OCI-LY1 (cell line): ENCODE measurements at regions not wholly inside any gene's neighbourhood (a gene's known extent, or its start where the extent isn't known, plus 50 kb on each side); places are given as distances from the start of the nearest gene placed in this dataset.

Source experiments
- H2AFZ ChIP-seq: fragments of 200-600 bp; sonication (generic), shearing (Covaris generic); 2 replicates; pipeline ENCODE4 v1.6.0; 2014; ENCODE audit warnings: antibody characterized with exemption, mild to moderate bottlenecking, low read length
- H3F3A ChIP-seq: fragments of 200-600 bp; sonication (generic), shearing (Covaris generic); 2 replicates; pipeline ENCODE4 v1.6.0; 2014; ENCODE audit warnings: mild to moderate bottlenecking, antibody characterized with exemption, low read length, moderate library complexity; ENCODE audit not compliant: insufficient read depth
- H3K27ac ChIP-seq: fragments of 200-600 bp; sonication (generic); 2 replicates; pipeline ENCODE4 v1.5.1; 2014; ENCODE audit warnings: low read length, mixed run types, mild to moderate bottlenecking, low read depth; ENCODE audit not compliant: poor library complexity, severe bottlenecking
- H3K27me3 ChIP-seq: fragments of 200-600 bp; sonication (generic); 2 replicates; pipeline ENCODE4 v1.6.0; 2014; ENCODE audit warnings: antibody characterized with exemption, mild to moderate bottlenecking, low read length, moderate library complexity; ENCODE audit not compliant: insufficient read depth
- H3K36me3 ChIP-seq: fragments of 200-600 bp; sonication (generic); 2 replicates; pipeline ENCODE4 v1.6.1; 2014; ENCODE audit warnings: mild to moderate bottlenecking, antibody characterized with exemption, low read length, moderate library complexity, mixed read lengths; ENCODE audit not compliant: insufficient read depth
- H3K4me1 ChIP-seq: fragments of 200-600 bp; sonication (generic); 2 replicates; pipeline ENCODE4 v1.5.1; 2014; ENCODE audit warnings: mild to moderate bottlenecking, low read length, moderate library complexity; ENCODE audit not compliant: insufficient read depth, severe bottlenecking
- H3K4me2 ChIP-seq: fragments of 200-600 bp; sonication (generic), shearing (Covaris generic); 2 replicates; pipeline ENCODE4 v1.6.1; 2014; ENCODE audit warnings: low read length
- H3K4me3 ChIP-seq: fragments of 200-600 bp; sonication (generic); 2 replicates; pipeline ENCODE4 v1.5.1; 2014; ENCODE audit warnings: low read length, low read depth, mild to moderate bottlenecking, mixed read lengths; ENCODE audit not compliant: poor library complexity, severe bottlenecking
- H3K79me2 ChIP-seq: fragments of 200-600 bp; shearing (Covaris generic); 2 replicates; pipeline ENCODE4 v1.6.1; 2016; ENCODE audit warnings: mixed run types, low read length, mixed read lengths; ENCODE audit not compliant: insufficient read depth
- H3K9ac ChIP-seq: fragments of 200-600 bp; sonication (generic), shearing (Covaris generic); 2 replicates; pipeline ENCODE4 v1.6.1; 2014; ENCODE audit warnings: mild to moderate bottlenecking, low read length, mixed read lengths
- H3K9me2 ChIP-seq: fragments of 200-600 bp; sonication (generic), shearing (Covaris generic); 2 replicates; pipeline ENCODE4 v1.6.1; 2014; ENCODE audit warnings: low read depth, mild to moderate bottlenecking, low read length, mixed read lengths
- H3K9me3 ChIP-seq: fragments of 200-600 bp; shearing (Covaris generic); 2 replicates; pipeline ENCODE4 v1.6.1; 2014; ENCODE audit warnings: low read length, mixed read lengths
- H4K20me1 ChIP-seq: fragments of 200-600 bp; sonication (generic), shearing (Covaris generic); 2 replicates; pipeline ENCODE4 v1.6.0; 2016; ENCODE audit warnings: mild to moderate bottlenecking, low read length; ENCODE audit not compliant: insufficient read depth
- CTCF ChIP-seq: fragments of 200-600 bp; sonication (generic), shearing (Covaris generic); IDR thresholded peaks from 2 replicates; pipeline ENCODE4 v1.5.1; 2017; ENCODE audit warnings: mild to moderate bottlenecking, antibody characterized with exemption, low read length, moderate library complexity, mixed read lengths
- EZH2 ChIP-seq: fragments of 200-600 bp; sonication (generic), shearing (Covaris generic); IDR thresholded peaks from 2 replicates; pipeline ENCODE4 v1.8.0; 2017; ENCODE audit warnings: borderline replicate concordance, mixed run types, mild to moderate bottlenecking, antibody characterized with exemption, low read length, moderate library complexity, mixed read lengths

DNA sequence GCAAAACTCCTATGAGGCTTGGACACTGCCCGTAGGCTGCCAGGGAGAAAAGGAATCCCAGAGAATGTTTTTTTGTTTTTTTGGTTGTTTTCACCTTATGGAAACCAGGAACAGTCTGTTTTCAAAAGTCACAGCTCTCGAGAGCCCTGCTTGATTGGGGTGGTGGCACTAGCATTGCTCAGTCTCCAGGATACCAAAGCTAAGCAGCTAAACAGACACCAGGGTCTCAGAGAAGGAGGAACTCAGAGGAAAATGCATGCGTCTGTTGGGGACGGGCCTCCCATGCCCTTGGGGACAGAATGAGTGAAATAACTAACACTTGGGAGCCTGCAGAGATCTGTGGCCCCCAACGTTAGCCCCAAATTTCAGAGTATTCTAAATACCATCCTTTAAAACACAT lies 178.8 kb downstream of the SOX9 start:
- Histone ChIP-seq H3K27me3 (no peaks in the 10 kb centered on the region), H3K4me3 (no peak overlapping the region), H3K79me2 (no peaks in the 10 kb centered on the region), H3K4me1 (no peaks in the 10 kb centered on the region), H3K27ac (no peak overlapping the region), H3K4me2 (no peak overlapping the region), H3K9ac (no peak overlapping the region), H2AFZ (no peak overlapping the region), H3K9me3 (no peaks in the 10 kb centered on the region), H4K20me1 (no peaks in the 10 kb centered on the region), H3F3A (no peaks in the 10 kb centered on the region), H3K9me2 (no peaks in the 10 kb centered on the region), H3K36me3 (no peaks in the 10 kb centered on the region)
- TF ChIP-seq EZH2 (no peak), CTCF (no peak)

DNA sequence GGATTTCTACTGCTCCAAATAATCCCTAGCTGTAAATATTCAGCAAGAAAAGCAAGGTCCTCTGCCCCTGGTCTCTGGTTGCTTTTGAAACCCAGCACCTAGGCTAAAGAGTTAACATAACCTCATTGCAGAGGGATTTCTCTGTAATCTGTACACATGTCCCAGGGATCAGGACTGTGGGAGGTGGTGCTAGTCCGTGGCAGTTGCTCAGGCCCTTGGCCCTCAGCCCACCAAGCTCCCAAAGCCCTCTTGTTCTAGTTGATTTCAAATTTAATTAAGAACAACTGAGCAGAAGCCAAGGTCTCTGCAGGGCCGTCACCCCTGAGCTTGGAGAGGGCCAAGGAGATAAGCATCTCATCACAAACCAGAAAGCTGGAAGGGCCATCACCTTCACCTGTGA lies 181.1 kb downstream of the SOX9 start:
- TF ChIP-seq CTCF (no peak), EZH2 (no peak)
- H3K9me2 ChIP-seq = no peaks in the 10 kb centered on the region
- no peaks in the 10 kb centered on the region for H3K9me3 ChIP-seq
- H2AFZ ChIP-seq = no peak overlapping the region
- no peaks in the 10 kb centered on the region for H3K27me3 ChIP-seq
- H3K27ac ChIP-seq = no peak overlapping the region
- H3K9ac ChIP-seq = no peak overlapping the region
- no peaks in the 10 kb centered on the region for H3K36me3 ChIP-seq
- no peaks in the 10 kb centered on the region for H3K79me2 ChIP-seq
- no peaks in the 10 kb centered on the region for H3K4me1 ChIP-seq
- H3K4me2 ChIP-seq = no peak overlapping the region
- H3K4me3 ChIP-seq = no peak overlapping the region
- H3F3A ChIP-seq = no peaks in the 10 kb centered on the region
- H4K20me1 ChIP-seq = no peaks in the 10 kb centered on the region

- no peaks in the 10 kb centered on the region for H3K36me3 ChIP-seq
- no peaks in the 10 kb centered on the region for H3K9me3 ChIP-seq
- H4K20me1 ChIP-seq = no peaks in the 10 kb centered on the region
- no peak overlapping the region for H2AFZ ChIP-seq
- no peak overlapping the region for H3K27ac ChIP-seq
- no peaks in the 10 kb centered on the region for H3K9me2 ChIP-seq
- H3K79me2 ChIP-seq = no peaks in the 10 kb centered on the region
- no peak overlapping the region for H3K4me2 ChIP-seq
- H3K4me3 ChIP-seq = no peak overlapping the region
- no peaks in the 10 kb centered on the region for H3F3A ChIP-seq
- H3K4me1 ChIP-seq = no peaks in the 10 kb centered on the region
- no peak for TF ChIP-seq EZH2
- TF ChIP-seq CTCF = no peak
- no peaks in the 10 kb centered on the region for H3K27me3 ChIP-seq
- H3K9ac ChIP-seq = no peak overlapping the region
Measured at GRCh38 chr17:72302735-72303134, 181.9 kb downstream of the SOX9 start.
